ENCODE measurements at regions not wholly inside any gene's neighbourhood (a gene's known extent, or its start where the extent isn't known, plus 50 kb on each side); places are given as distances from the start of the nearest gene placed in this dataset.

DNA sequence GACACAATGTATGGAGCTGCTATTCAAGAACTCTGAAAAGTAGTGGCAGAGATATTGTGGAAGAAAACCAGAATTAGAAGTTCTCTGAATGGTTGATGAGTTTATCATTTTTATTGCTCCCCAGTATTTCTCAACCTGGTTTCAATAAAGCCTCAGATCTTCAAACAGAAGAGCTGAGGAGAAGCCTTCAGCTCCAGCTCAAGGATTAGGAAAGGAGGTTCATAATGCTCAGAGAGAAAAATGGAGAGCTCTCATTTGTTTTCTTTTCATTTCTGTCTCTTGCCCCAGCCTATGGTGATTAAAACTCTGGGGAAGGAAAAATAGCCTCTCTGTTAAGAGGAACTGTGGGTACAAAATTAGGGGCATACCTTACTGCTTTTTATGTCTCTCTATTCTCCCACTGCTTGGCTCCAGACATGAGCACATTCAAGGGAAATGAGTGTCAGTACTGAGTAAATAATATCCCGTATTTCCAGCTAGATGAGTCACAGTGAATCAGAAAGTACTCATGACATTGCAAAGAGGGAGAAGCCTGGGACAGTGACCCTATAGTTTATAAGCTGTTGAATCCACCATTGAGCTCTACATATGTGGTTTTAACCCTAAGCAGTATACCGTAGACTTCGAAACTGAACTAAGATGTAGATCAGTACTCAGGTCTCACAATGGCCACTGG lies 138.1 kb downstream of the EMB start:
- Mint-ChIP-seq H3K9me3 (ENCODE audit: unreplicated experiment) (no peaks in the 10 kb centered on the region), H3K4me3 (ENCODE audit: unreplicated experiment) (no peak overlapping the region), H3K4me1 (ENCODE audit: insufficient read depth, unreplicated experiment) (peaks cover 10% of the 10 kb centered on the region), H3K27ac (ENCODE audit: low read depth, unreplicated experiment) (peak overlapping the region; percentile 81), H3K36me3 (ENCODE audit: insufficient read depth, unreplicated experiment) (no peaks in the 10 kb centered on the region), H3K27me3 (ENCODE audit: insufficient read depth, unreplicated experiment) (no peaks in the 10 kb centered on the region)
- intact Hi-C loops (cut with micrococcal nuclease): no loop called here
- TSS peak; percentile 53 for BruUV-seq (replicated peaks)
- TF ChIP-seq, protein P1, sequence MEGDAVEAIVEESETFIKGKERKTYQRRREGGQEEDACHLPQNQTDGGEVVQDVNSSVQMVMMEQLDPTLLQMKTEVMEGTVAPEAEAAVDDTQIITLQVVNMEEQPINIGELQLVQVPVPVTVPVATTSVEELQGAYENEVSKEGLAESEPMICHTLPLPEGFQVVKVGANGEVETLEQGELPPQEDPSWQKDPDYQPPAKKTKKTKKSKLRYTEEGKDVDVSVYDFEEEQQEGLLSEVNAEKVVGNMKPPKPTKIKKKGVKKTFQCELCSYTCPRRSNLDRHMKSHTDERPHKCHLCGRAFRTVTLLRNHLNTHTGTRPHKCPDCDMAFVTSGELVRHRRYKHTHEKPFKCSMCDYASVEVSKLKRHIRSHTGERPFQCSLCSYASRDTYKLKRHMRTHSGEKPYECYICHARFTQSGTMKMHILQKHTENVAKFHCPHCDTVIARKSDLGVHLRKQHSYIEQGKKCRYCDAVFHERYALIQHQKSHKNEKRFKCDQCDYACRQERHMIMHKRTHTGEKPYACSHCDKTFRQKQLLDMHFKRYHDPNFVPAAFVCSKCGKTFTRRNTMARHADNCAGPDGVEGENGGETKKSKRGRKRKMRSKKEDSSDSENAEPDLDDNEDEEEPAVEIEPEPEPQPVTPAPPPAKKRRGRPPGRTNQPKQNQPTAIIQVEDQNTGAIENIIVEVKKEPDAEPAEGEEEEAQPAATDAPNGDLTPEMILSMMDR (IDR thresholded peaks at IDR 0.05; ENCODE audit: unreplicated experiment): no peak
- CTCF ChIA-PET: interaction anchor here (0.7 to 2.3 kb wide), 10 partner anchors 13 to 377 kb away, joined by 3 to 15 read pairs (median 4); no protein-coding TSS in a partner anchor
- POLR2A ChIA-PET: interaction anchor here (0.9 to 1.4 kb wide), 4 partner anchors 15 to 138 kb away, joined by 3 to 7 read pairs (median 4); partner anchors contain the start of gene EMB
- DNase-seq (ENCODE audit: unreplicated experiment): peak; percentile 84

DNA sequence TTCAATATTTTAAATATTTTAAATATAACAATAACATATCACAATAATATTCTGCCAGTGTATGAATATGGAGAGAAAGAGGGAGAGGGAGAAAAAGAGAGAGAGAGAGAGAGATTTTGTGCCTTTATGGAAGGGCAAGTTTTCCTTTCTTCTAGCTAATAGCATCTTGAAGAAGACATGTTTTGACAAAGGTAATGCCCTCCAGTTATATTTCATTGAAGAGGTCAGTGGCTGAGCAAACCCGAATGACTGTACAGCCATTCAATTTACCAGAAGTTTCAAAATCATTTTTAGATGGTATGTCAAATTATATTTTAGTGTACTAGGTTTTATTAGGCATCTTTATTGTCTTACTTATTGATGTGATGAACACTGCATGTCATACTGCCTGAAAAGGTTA lies 139.3 kb downstream of the EMB start:
- Mint-ChIP-seq H3K4me1 (ENCODE audit: insufficient read depth, unreplicated experiment) (peaks cover 10% of the 10 kb centered on the region), H3K27me3 (ENCODE audit: insufficient read depth, unreplicated experiment) (no peaks in the 10 kb centered on the region), H3K4me3 (ENCODE audit: unreplicated experiment) (no peak overlapping the region), H3K9me3 (ENCODE audit: unreplicated experiment) (no peaks in the 10 kb centered on the region), H3K36me3 (ENCODE audit: insufficient read depth, unreplicated experiment) (no peaks in the 10 kb centered on the region), H3K27ac (ENCODE audit: low read depth, unreplicated experiment) (peak overlapping the region; percentile 81)
- ChIA-PET CTCF (interaction anchor here (0.9 to 1.3 kb wide), 3 partner anchors 18 to 27 kb away, joined by 3 to 5 read pairs (median 4); no protein-coding TSS in a partner anchor), POLR2A (interaction anchor here (0.8 to 1.3 kb wide), 2 partner anchors 14 to 17 kb away, joined by 4 read pairs; no protein-coding TSS in a partner anchor)
- intact Hi-C loops (cut with micrococcal nuclease): no loop called here
- TF ChIP-seq, protein P1 (IDR thresholded peaks at IDR 0.05; ENCODE audit: unreplicated experiment): no peak
- no TSS peak for BruUV-seq (replicated peaks)
- peak; percentile 14 for DNase-seq (ENCODE audit: unreplicated experiment)

DNA sequence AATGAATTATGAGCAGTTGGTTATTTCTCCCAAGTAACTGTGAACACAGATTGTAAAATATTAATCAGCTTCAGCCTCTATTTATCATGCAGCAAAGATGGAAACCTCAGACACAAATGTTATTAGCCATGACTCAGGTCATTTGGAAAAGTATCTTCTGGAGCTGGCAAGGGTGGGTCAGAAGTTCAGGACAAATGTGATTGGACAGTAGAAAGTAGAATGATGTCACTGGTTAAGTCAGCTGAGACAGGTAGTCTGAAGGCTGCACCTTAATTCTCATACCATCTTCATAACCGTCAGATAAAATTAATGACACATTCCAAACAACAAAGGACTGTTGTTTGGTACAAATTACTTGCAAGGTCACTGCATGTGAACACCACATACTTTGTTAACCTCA lies 140.2 kb downstream of the EMB start:
- ChIA-PET CTCF (interaction anchor here (1.2 kb wide), 1 partner anchor 19 kb away, joined by 5 read pairs; no protein-coding TSS in a partner anchor), POLR2A (no interaction called here)
- Mint-ChIP-seq H3K27ac (ENCODE audit: low read depth, unreplicated experiment) (no peak overlapping the region), H3K27me3 (ENCODE audit: insufficient read depth, unreplicated experiment) (no peaks in the 10 kb centered on the region), H3K36me3 (ENCODE audit: insufficient read depth, unreplicated experiment) (no peaks in the 10 kb centered on the region), H3K4me3 (ENCODE audit: unreplicated experiment) (no peak overlapping the region), H3K9me3 (ENCODE audit: unreplicated experiment) (no peaks in the 10 kb centered on the region), H3K4me1 (ENCODE audit: insufficient read depth, unreplicated experiment) (peaks cover 10% of the 10 kb centered on the region)
- TF ChIP-seq, protein P1 (IDR thresholded peaks at IDR 0.05; ENCODE audit: unreplicated experiment): no peak
- intact Hi-C loops (cut with micrococcal nuclease): no loop called here
- no TSS peak for BruUV-seq (replicated peaks)
- DNase-seq (ENCODE audit: unreplicated experiment): no peak

DNA sequence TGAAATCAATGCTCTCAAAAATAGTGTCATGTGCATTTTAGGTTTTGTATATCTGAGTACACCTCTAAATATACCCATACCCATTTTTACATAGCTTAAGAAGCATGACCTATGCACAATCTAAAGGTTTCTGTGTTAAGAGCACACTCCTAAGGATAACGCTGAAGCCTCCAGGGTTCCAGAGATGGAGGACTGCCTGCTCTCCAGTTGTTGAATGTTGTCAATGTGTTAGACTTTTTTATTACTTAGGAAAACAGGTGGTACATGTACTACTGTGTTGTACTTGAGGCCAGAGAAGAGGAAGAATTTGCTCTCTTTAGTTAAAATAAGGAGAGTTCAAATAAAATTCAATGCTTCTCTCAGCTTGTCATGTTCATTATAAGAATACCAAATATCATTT lies 141.2 kb downstream of the EMB start:
- BruUV-seq (replicated peaks): no TSS peak

More for the DNA sequence above, 141.2 kb downstream of the EMB start:
- Mint-ChIP-seq H3K4me1 (ENCODE audit: insufficient read depth, unreplicated experiment) (peaks cover 10% of the 10 kb centered on the region), H3K4me3 (ENCODE audit: unreplicated experiment) (no peak overlapping the region), H3K27me3 (ENCODE audit: insufficient read depth, unreplicated experiment) (no peaks in the 10 kb centered on the region), H3K36me3 (ENCODE audit: insufficient read depth, unreplicated experiment) (no peaks in the 10 kb centered on the region), H3K9me3 (ENCODE audit: unreplicated experiment) (peaks cover 9% of the 10 kb centered on the region), H3K27ac (ENCODE audit: low read depth, unreplicated experiment) (no peak overlapping the region)
- no peak for DNase-seq (ENCODE audit: unreplicated experiment)
- POLR2A ChIA-PET: interaction anchor here (0.7 kb wide), 1 partner anchor 443 kb away, joined by 3 read pairs; no protein-coding TSS in a partner anchor
- intact Hi-C loops (cut with micrococcal nuclease): no loop called here
- CTCF ChIA-PET: interaction anchor here (1.0 kb wide), 1 partner anchor 28 kb away, joined by 3 read pairs; no protein-coding TSS in a partner anchor
- TF ChIP-seq, protein P1 (IDR thresholded peaks at IDR 0.05; ENCODE audit: unreplicated experiment): no peak

All from MCF 10A (cell line).